HTR-8/SVneo (cell line): ENCODE measurements at regions not wholly inside any gene's neighbourhood (a gene's known extent, or its start where the extent isn't known, plus 50 kb on each side); places are given as distances from the start of the nearest gene placed in this dataset.

Source experiments
- DNase-seq: peaks from one replicate; pipeline ENCODE4 v3.0.0; 2011; ENCODE audit warnings: low spot score, mixed read lengths; ENCODE audit not compliant: insufficient read length
- FAIRE-seq: peaks from 2 replicates; lab custom pipeline; 2011; peaks lifted over from hg19 to GRCh38; lab: Jason Lieb, UNC

DNA sequence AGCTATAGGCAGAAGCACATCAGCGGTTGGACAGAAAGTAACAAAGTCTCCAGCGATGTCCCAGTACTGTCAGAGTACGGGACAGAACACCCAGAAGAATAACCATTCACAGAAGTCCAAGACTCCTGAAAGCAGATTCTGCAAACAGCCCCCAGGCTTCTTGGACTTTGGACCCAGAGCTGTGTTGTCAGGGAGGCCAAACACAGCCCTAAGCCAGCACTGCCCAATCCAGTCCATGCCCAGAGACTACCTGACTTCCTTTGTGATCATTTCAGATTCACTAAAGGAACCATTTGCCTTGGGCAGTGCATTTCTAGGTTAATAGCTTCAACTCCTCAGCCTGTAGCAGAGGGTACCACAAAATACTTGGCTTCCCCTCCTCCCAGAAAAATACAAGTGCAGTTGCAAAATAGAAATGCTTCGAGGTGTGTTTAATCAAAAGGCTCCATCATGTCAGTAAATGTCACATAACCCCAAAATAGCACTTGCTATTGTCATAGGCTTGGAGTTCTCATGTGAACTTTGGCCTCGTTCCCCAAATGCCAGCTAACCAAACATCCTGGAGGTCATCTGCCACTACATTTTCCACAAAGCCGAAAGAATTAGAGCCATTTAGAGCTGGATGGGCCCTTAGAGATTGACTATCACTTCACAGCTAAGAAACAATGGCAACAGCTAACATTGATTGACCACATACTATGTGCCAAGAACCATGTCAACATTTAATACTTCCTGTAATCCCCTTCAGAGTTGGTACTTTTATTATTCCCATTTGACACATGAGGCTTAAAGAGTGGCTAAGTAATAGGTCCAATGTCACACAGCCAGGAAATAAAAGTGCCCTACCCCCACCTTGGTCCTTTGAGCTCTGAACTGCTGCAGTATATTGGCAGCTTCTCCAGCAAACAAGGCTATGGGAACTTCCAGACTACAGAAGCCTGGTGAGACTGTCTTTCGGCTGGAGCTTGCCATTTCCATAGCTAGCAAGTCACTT, 329.9 kb downstream of the FOXO1 start:
- DNase-seq, result no peak
- FAIRE-seq, result no peak

DNA sequence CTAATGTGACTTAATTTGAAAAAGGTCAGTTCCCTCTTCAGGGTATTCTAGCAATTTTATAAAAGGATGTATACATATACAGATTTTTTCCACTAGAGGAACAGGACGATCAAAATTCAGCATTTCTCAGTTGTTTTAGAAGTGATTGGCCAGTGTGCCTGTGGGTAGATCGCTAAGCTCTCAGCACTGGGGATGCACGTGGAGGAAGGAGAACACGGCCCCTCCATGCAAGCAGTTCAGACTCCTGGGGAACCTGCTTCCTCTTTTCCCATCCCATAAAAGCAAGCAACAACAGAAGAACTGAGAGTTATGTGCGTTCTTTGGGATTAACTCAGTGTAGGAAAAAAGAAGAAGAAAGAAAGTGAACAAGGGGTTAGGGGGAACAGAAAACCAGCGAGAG, 328.8 kb downstream of the FOXO1 start:
- no peak for DNase-seq
- FAIRE-seq, result no peak

DNA sequence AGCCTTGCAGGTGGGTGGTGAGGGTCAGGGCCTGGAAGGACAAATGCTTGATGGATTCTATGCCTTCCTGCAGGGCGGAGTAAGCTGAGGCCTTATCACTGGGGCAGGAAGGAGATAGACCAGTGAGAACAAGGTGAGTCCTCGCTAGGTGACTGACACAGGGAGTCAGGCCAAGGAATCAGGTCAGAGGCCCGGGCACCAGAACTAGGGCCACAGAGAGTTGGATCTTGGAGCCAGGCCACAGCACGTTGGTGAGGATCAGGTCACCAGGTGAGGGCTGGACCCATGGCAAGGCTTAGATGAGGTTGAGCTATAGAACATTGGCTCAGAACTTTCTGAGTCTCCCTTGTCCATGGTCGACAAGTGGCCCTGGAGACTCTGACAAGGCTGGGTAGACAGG, 328.2 kb downstream of the FOXO1 start:
- FAIRE-seq, result no peak
- no peak for DNase-seq

DNA sequence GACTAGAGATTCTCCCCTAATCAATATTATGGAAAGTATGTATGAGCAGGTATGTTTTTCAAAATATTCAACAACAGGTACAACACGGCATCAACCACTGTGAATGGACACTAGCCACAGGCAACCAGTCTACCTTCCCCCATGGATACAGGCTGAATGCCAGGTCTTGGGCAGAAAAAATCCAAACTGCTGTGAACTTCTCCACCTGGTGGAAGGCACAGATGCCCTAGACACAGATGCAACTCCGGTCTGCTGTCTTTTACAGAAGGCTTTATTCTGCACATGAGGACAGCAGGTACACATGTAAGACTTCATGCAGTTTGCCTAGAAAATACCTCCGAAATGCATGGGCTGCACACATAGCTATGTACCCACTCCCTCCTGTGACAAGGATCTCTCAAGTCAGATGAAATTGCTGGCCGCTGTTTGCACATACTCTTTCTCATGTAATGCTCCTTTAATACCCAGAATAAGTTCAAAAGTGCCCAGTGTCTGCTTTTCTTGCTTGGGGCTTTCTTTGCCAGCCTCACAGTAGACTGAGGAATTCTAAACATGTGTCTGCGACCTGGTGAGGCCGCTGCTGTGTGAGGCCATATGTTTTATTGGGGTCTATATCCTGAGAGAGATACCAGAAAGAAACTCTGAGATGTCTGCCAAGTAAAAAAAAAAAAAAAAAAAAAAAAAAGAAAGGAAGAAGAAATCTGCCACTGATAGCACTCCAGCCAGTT, 325.9 kb downstream of the FOXO1 start:
- FAIRE-seq, result no peak

DNA sequence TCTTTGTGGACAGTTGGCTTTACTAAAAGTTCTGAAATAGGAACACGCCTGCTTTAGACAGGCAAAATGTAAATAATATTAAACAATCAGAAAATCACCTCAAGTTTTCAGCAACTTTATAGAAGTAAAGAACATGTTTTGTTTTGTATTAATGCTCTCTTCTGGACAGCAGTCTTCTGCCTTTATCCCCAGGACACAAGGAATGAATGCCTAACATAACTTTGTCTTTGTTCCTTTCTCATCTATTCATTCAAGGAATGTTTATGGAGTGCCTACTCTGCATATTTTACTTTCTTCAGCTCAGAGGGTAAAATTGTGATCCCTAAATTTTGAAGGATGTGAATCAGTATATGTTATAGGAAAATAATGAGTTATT, 325.4 kb downstream of the FOXO1 start:
- no peak for FAIRE-seq
- DNase-seq, result no peak

More for the DNA sequence above, 325.9 kb downstream of the FOXO1 start:
- peak; percentile 12 for DNase-seq

DNA sequence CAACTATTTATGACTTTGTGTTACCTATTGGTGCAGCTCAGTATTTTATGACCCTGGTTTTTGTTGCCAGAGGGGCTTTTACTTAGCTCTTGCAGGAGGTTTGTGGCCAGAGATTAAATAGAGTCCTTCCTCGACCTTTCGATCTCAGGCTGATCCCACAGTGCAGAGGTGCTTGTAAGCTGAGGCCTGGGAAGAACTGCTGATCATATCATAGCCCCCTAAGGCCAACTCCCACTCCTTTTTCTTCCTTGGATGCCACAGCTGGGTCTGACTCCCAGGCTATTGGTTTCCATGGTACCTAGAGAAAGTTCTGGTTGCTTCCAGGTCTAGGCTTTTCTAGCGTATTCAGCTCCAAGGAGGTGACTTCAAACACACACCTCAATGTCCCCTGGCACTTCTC, 324.9 kb downstream of the FOXO1 start:
- DNase-seq (no peak), FAIRE-seq (no peak)

DNA sequence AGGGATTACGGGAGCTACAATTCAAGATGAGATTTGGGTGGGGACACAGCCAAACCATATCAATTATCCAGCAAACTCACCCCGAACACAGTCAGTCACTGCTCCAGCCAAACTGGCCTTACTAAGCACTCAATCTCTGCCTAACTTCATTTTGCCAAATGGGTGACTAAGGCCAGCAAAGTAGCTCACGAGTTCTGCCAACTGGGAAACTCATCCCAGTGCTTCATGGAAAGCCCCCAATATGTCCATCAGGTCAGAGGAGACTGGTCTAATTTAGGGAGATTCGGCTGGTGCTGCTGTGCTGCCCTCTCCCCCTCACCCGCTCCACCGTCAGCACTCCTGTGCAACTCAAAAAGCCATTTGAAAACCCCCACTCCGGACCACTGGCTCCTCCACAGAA, 324.0 kb downstream of the FOXO1 start:
- DNase-seq, result no peak

DNA sequence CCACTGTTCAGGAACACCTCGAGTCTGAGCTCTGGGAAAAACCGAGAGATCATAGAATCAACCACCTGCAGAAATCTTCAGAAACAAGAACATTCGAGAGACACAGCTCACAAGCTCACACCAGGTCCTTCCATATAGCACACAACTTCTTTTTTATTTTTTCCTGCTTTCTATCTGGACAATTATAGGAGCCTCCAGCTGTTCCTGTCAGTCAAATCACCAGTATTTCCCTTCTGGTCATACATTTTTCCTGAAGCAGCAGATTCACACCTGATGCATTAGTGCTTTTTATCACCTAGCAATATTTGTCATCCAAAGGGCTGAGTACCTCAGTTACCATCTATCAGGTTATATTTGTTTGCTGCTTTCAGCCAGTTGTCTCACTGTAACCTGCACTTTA, 323.5 kb downstream of the FOXO1 start:
- FAIRE-seq, result no peak
- DNase-seq, result no peak

More for the DNA sequence above, 324.0 kb downstream of the FOXO1 start:
- no peak for FAIRE-seq

DNA sequence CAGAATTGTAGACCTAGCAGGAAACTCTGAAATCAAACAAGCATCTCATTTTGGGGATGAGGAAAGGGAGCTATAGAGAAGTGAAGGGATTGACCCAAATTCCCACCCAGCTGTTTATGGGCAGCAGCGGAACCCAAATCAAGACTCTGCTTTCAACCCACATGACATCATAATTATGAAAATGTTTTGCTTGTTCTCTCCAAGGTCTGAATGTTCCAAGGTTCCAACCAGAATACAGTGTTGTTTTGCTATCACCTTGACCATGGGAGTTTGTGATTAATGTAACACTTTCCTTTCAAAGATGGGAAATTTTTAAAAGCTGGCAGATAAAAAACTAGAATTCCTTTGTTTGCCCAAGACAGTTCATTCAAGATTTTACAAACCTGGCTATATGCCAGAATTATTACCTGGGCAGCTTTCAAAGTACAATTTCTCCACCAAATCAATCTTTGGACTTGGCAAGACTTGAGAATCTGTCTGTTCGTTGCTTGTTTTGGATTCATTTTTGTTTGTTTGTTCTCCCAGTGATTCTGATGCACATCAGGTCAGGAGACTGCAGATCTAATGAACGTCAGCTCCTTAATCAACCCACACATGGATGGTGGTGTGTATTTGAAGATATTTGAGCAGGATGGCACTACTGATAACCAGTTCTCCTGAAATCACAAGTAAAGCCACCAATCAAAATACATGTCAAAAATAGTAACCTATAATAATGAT, 322.7 kb downstream of the FOXO1 start:
- DNase-seq, result no peak
- FAIRE-seq, result no peak

DNA sequence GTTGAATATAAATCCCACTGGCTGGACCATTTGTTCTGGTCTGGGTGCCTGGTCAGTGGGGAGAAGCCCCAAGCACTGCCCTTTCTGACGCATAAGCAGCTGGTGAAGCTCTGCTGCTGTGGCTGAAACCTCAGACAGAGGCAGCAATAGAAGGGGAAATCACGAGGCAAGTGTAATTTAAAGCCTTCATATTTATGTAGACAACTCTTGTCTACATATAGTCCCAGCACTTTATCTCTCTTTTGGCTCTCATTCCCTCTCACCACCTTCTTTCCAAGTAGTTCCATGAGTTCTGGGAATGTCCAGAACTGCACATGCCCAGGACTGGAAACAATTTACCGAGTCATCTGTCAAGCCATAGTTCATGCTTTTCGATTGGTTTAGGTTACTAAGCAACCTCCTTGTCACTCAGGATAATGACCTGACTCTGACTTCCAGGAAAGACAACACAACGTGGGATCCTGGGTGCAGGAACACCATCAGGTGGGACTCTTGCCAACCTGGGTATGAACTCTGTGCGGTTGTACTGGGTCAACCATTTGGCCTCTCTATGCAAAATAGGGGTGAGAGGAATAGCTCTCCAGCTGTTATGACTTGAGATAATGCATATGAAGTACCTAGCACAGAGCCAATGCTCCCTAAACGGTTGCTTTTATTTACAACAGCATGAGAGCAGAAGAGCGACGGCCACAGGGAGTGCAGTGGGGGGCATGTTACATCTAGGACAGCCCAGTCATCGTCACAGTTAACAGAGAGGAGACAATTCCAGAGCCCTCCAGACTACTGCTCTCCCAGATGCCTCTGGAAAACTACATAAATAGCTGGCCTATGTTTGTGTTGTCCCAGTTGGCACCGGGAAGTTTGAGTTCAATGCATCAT, 321.9 kb downstream of the FOXO1 start:
- FAIRE-seq (no peak), DNase-seq (no peak)

DNA sequence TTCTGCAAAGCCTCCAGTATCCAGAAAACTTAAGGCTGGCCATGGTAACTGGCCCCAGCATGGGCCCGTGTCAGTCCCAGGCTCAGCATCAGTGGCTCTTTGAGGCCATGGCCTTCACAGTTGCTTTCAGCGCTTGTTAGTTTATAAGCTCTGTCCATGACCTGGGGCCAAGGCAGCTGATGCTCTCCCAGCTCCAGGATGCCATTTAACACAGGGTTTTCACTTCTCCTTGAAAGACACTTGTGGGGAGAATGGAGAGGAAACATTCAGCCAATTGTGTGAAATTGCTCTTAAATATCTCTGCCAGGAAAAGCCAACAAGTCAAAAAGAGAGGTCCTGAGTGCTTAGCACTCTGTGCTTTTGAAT, 321.3 kb downstream of the FOXO1 start:
- DNase-seq (no peak), FAIRE-seq (no peak)

DNA sequence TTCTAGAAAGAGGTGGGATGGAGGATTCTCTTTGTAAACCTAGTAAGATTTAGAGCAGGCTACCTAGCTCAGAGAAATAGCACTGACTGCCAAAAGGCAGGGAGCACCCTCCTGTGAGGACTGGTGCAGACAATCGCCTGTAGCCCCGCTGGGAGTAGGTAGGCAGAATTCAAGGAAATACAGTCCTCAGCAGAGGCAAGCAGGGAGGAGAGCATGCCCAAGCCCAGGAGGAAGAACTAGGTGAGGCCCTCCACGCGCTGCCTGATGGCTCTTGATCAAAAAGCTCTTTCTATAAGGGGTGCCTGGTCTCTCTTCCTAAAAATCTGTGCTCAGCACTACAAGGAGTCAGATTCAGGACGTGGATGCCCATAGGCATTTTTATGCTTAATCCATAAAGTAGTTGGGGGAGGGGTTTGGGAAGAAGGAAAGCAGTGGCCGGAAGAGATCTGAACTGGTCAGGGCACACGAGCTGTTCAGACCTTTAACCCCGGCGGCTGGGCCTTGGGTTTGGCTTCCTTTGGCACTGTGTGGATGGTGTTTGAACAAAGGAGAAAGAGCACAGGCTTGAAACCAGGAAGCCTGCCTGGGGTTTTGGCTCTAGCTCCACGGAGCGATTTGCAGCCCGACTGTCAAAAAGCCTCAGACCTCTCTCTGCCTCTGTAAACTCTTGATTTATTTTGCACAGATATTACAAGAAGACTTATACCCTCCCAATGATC, 320.6 kb downstream of the FOXO1 start:
- DNase-seq (no peak), FAIRE-seq (no peak)

DNA sequence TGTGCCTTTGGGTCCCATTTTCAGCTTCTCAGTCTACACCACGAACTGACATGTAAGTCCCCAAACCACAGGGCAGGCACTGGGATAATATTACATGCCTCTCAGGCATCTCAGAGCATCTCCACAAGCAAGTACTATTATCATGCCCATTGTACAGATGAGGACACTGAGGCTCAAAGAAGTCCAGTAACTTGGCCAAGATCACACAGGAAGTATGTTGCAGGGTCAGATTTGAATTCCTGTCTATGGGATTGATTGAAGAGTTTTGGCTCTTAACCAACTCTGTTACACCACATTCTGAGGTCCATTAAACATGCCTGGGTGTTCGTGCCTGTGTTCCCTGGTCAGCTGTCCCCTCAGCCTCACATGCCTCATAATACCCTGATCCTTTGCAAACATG, 319.8 kb downstream of the FOXO1 start:
- no peak for FAIRE-seq
- DNase-seq, result no peak

DNA sequence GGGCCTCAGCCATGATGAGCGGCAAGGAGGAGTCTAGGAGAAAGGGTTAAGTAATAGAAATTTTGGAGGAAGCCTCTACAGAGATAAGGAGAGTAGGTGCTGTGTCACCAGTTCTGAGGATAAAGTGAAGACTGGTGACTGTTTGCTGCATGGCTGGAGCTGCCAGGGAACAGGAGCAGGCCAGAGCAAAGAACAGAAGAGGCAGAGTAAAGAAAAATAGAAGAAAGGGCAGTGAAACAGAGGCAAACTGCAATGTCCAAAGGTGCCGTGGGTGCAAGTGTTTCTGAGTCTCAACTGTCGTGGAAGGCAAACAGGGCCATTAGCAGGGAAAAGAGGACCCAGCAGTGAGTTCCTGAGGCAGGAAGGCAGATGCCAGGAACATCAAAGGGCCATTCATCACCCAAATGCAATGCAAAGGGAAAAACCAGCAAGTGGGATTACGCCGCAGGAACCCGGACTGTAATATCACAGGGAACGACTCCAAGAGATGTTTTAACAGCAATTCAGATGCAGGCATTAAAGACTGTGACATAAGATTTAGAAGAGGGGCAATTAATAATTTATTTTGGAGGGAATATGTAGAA, 318.3 kb downstream of the FOXO1 start:
- DNase-seq (no peak), FAIRE-seq (no peak)

DNA sequence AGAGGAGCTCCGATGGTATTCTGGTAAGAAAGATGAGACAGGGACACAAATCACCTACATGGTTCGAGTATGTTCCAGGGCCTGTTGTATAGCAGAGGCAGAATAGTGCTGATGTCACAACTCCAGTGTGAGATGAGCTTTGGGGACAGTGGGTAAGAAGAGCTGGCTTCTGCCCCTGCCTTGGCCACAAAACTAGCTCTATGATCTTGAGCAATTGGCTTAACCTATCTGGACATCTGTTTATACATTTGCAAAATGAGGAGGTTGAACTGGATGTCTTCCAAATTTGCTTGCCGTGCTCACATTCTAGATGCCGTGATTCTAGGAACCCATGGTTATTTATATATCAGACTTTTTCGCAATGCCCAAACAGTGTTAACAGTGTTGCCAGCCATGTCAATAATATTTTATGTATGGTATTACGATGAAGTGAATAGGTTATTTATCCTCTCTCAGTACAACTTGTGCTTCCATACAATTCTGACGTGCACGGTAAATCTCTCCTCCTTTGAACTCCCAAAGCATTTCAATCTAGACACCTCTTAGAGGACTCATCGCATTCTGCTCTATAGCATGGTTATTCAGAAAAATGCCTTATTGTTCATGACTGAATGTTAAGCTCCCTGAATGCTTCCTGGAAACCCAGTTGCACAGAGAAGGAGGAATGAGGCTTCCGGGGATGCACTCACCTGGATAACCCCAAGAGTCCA, 316.0 kb downstream of the FOXO1 start:
- no peak for FAIRE-seq

DNA sequence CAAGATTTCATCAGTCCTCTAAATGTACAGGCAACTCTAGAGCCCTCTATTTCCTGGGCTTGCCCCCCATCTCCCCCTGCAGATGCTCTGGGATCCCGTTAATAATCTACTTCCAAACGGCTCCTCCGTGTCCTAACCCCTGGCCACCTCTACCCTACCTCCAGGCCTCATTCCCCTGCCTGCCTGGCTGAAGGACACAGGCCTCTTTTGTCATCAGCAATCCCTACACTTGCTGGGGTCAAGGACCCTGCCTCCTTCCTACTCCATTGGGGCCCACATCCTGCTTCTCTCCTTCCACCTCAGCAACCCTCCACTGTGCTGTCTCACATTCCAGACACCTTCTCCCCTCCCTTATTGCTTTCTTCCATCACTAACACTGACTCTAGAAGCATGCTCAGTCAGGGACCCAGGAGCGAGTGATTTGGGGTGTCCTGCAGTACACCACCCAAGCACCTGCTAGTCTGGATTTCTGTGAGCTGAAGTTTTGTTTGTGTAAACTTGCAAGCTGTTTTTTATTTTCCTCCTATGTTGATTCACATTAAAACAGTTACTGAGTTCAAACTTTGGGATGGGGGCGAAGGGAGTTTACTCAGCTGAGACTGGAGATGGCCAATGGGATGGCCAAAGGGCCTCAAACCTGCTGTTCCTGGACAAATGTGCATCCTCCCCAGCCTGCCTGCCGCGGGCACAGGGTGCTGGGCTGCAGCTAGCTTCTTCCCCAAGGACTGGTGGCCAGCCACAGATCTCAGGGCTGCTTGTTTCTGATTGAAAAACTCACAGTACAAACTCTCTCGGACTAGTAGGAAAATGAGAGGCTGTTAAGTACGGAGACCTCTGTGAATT, 314.7 kb downstream of the FOXO1 start:
- DNase-seq (no peak), FAIRE-seq (no peak)

More for the DNA sequence above, 316.0 kb downstream of the FOXO1 start:
- DNase-seq, result no peak

DNA sequence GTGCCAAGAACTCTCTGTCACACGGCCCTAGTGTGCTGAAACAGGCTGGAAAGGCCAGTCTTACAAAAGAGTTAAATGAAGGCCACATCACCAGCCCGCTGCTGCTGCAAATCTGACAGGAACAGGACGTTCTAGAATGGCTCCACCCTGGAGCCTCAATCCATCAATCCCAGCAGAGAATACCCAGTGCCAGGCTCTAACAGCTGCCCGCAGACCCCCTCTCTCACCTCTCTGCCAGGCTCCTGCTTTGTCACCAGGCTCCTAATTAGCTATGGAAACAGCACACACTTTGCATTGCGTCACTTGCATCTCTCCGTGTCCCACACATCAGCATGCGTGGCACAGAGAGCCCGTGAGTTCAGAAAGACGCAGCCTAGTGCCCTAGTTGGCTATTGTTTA, 314.1 kb downstream of the FOXO1 start:
- FAIRE-seq, result no peak
- DNase-seq, result no peak
